CD4-positive, alpha-beta memory T cell (primary cell): ENCODE measurements at regions not wholly inside any gene's neighbourhood (a gene's known extent, or its start where the extent isn't known, plus 50 kb on each side); places are given as distances from the start of the nearest gene placed in this dataset.

Experiments
- CTCF ChIA-PET: fragments of 350-600 bp; sonication (Branson Sonifier 250); formaldehyde crosslinking; loops from one replicate; lab custom pipeline; 2021; ENCODE audit warnings: inconsistent platforms; ENCODE audit not compliant: partially characterized antibody; lab: Charles Lee
- POLR2A ChIA-PET: fragments of 350-600 bp; sonication (Branson Sonifier 250); formaldehyde crosslinking; loops from one replicate; lab custom pipeline; 2021; ENCODE audit not compliant: partially characterized antibody; lab: Charles Lee
- DNase-seq, 5 donors: peaks; one replicate each; pipeline versions ENCODE4 v3.0.0 to v3.0.0-alpha.2; 2020 to 2022; ENCODE audit warnings: mixed read lengths in 1 of 5
- H3K27ac ChIP-seq: one replicate; pipeline ENCODE4 v1.7.0; 2013; ENCODE audit warnings: low read depth, low read length
- H3K27me3 ChIP-seq: 2 replicates; pipeline ENCODE4 v1.7.0; 2013; ENCODE audit warnings: mild to moderate bottlenecking, low read length, moderate library complexity; ENCODE audit not compliant: insufficient read depth
- H3K36me3 ChIP-seq: 2 replicates; pipeline ENCODE4 v1.7.0; 2013; ENCODE audit warnings: mild to moderate bottlenecking, low read length, moderate library complexity; ENCODE audit not compliant: insufficient read depth
- H3K4me1 ChIP-seq: 2 replicates; pipeline ENCODE4 v1.7.0; 2013; ENCODE audit warnings: mild to moderate bottlenecking, low read length, moderate library complexity; ENCODE audit not compliant: insufficient read depth
- H3K4me3 ChIP-seq, 2 donors: one replicate each; pipeline ENCODE4 v1.7.0; 2013; ENCODE audit warnings: low read length in 2 of 2, mild to moderate bottlenecking in 1 of 2
- H3K9me3 ChIP-seq, 2 donors: one replicate each; pipeline ENCODE4 v1.7.0; 2013; ENCODE audit warnings: low read length in 2 of 2, control low read depth in 1 of 2; ENCODE audit not compliant: control insufficient read depth in 1 of 2
- H3K27ac Mint-ChIP-seq, 7 donors: one replicate each; pipeline ENCODE4 v1.8.0; 2020 to 2021; ENCODE audit warnings: mixed read lengths in 7 of 7, mild to moderate bottlenecking in 6 of 7, inconsistent platforms in 3 of 7, moderate library complexity in 3 of 7
- H3K27me3 Mint-ChIP-seq, 2 donors: one replicate each; pipeline ENCODE4 v1.8.0; 2020 to 2021; ENCODE audit warnings: mixed read lengths in 2 of 2
- H3K36me3 Mint-ChIP-seq, 2 donors: one replicate each; pipeline ENCODE4 v1.8.0; 2020 to 2021; ENCODE audit warnings: mixed read lengths in 2 of 2, inconsistent platforms in 1 of 2, mild to moderate bottlenecking in 1 of 2
- H3K4me1 Mint-ChIP-seq, 4 donors: one replicate each; pipeline ENCODE4 v1.8.0; 2020 to 2021; ENCODE audit warnings: mixed read lengths in 4 of 4, mild to moderate bottlenecking in 1 of 4
- H3K4me3 Mint-ChIP-seq, 8 donors: one replicate each; pipeline ENCODE4 v1.8.0; 2020 to 2021; ENCODE audit warnings: mixed read lengths in 8 of 8, mild to moderate bottlenecking in 7 of 8, moderate library complexity in 6 of 8, inconsistent platforms in 3 of 8
- H3K9me3 Mint-ChIP-seq, 8 donors: one replicate each; pipeline ENCODE4 v1.8.0; 2020 to 2021; ENCODE audit warnings: mixed read lengths in 8 of 8, mild to moderate bottlenecking in 5 of 8, inconsistent platforms in 3 of 8, moderate library complexity in 1 of 8
- intact Hi-C: fragments of 100-400 bp; cut with micrococcal nuclease; formaldehyde crosslinking; loops from one replicate; pipeline ENCODE4 v1.15.1; 2023

- H3K4me1 Mint-ChIP-seq, result no peaks in the 10 kb centered on the region
Measured at GRCh38 chr13:62682788-62683187, 1267.1 kb upstream of the PCDH20 start.

DNA sequence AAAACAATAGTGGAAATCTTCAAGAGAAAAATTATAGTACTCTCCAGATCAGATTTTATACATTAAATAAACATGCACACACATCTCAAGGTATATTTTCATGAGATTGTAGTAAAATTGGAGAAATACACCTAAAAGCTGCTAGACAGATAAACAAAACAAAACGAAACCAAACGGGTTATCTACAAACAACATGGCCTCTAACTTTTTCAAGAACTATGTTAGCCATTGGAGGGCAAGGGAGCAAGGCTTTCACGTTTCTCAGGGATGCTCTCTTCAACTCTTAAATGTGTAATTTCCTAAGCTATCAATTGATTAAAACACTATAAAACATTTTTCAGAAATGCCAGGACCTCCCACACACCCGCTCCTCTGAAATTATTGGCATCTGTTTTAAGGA lies 1262.4 kb upstream of the PCDH20 start:
- H3K4me3 ChIP-seq, result no peak overlapping the region
- no peaks in the 10 kb centered on the region for H3K4me1 ChIP-seq
- H3K36me3 ChIP-seq, result no peaks in the 10 kb centered on the region
- Mint-ChIP-seq H3K27ac (no peak overlapping the region), H3K27me3 (no peaks in the 10 kb centered on the region), H3K9me3 (peaks cover 0 to 18% (median 11%) of the 10 kb centered on the region in 8 donors), H3K4me1 (no peaks in the 10 kb centered on the region), H3K36me3 (no peaks in the 10 kb centered on the region), H3K4me3 (no peak overlapping the region)
- no peaks in the 10 kb centered on the region for H3K27me3 ChIP-seq
- peaks cover 0 to under 1% of the 10 kb centered on the region in 2 donors for H3K9me3 ChIP-seq
- DNase-seq, result no peak
- intact Hi-C loops, result no loop called here
- no peak overlapping the region for H3K27ac ChIP-seq
- POLR2A ChIA-PET, result no interaction called here
- CTCF ChIA-PET, result no interaction called here

More at GRCh38 chr13:62682788-62683187, 1267.1 kb upstream of the PCDH20 start:
- no peaks in the 10 kb centered on the region for H3K27me3 ChIP-seq
- no peaks in the 10 kb centered on the region for H3K36me3 Mint-ChIP-seq
- intact Hi-C loops, result no loop called here
- no peak overlapping the region for H3K27ac Mint-ChIP-seq
- H3K4me3 Mint-ChIP-seq, result no peak overlapping the region
- no peaks in the 10 kb centered on the region for H3K27me3 Mint-ChIP-seq
- no peaks in the 10 kb centered on the region for H3K9me3 ChIP-seq
- ChIA-PET CTCF (no interaction called here), POLR2A (no interaction called here)
- no peaks in the 10 kb centered on the region for H3K36me3 ChIP-seq
- H3K27ac ChIP-seq, result no peak overlapping the region
- peaks cover 0 to 21% (median 4%) of the 10 kb centered on the region in 8 donors for H3K9me3 Mint-ChIP-seq
- no peaks in the 10 kb centered on the region for H3K4me1 ChIP-seq
- no peak overlapping the region for H3K4me3 ChIP-seq
- DNase-seq, result no peak

- ChIA-PET CTCF (no interaction called here), POLR2A (no interaction called here)
- no peaks in the 10 kb centered on the region for H3K9me3 ChIP-seq
- Mint-ChIP-seq H3K4me1 (no peaks in the 10 kb centered on the region), H3K27ac (no peak overlapping the region), H3K4me3 (no peak overlapping the region), H3K36me3 (no peaks in the 10 kb centered on the region), H3K9me3 (peaks cover 0 to 18% (median 5%) of the 10 kb centered on the region in 8 donors), H3K27me3 (no peaks in the 10 kb centered on the region)
- intact Hi-C loops, result no loop called here
- no peak overlapping the region for H3K27ac ChIP-seq
- no peak overlapping the region for H3K4me3 ChIP-seq
- no peak for DNase-seq
- H3K36me3 ChIP-seq, result no peaks in the 10 kb centered on the region
- no peaks in the 10 kb centered on the region for H3K27me3 ChIP-seq
- H3K4me1 ChIP-seq, result no peaks in the 10 kb centered on the region
Measured at GRCh38 chr13:62663767-62664166, 1248.1 kb upstream of the PCDH20 start.

- Mint-ChIP-seq H3K4me3 (no peak overlapping the region), H3K9me3 (peaks cover 0 to 19% (median 7%) of the 10 kb centered on the region in 8 donors), H3K27ac (no peak overlapping the region), H3K27me3 (no peaks in the 10 kb centered on the region), H3K36me3 (no peaks in the 10 kb centered on the region), H3K4me1 (no peaks in the 10 kb centered on the region)
- Histone ChIP-seq H3K36me3 (no peaks in the 10 kb centered on the region), H3K4me1 (no peaks in the 10 kb centered on the region), H3K27ac (no peak overlapping the region), H3K4me3 (no peak overlapping the region), H3K27me3 (no peaks in the 10 kb centered on the region), H3K9me3 (no peaks in the 10 kb centered on the region)
- ChIA-PET POLR2A (no interaction called here), CTCF (no interaction called here)
- DNase-seq, result no peak
- intact Hi-C loops, result no loop called here
Measured at GRCh38 chr13:62659365-62659764, 1243.7 kb upstream of the PCDH20 start.

GRCh38 chr13:62653371-62653770 lies 1237.7 kb upstream of the PCDH20 start:
- no peaks in the 10 kb centered on the region for H3K36me3 Mint-ChIP-seq

DNA sequence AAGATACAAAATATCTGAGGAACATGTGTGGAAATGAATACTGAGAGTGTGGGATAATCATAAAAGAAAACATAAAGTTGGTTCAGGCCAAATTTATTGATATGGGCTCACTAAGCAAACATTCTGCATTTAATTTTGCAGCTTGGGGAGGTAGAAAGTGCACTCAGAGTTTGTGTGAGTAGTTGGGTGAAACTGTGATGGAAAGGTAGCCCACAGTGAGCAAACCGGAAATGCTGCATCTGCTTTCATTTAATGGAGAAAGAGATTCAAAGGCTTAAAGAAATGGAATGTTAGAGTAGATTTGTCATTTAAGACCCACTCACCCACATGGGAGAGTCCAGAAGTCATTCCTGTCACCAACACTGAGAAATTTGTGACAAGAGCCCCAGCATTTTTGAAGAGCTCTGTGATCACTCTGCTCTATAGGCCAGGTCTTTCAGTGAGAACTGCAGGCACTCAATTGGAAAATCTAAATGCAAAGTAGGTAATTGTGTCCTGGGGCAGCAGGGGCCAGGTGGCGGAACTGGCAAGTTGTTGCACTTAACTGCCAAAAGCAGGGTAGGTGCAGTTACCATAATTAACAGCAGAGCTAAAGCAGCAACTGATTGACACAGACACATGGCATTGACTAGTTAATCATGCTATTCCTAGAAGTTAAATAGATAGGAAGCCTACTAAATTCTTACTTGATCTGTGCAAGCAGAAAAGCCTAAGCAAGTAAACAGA lies 1228.3 kb upstream of the PCDH20 start:
- Histone ChIP-seq H3K9me3 (no peaks in the 10 kb centered on the region), H3K27me3 (no peaks in the 10 kb centered on the region), H3K4me3 (no peak overlapping the region), H3K4me1 (no peaks in the 10 kb centered on the region), H3K36me3 (no peaks in the 10 kb centered on the region), H3K27ac (no peak overlapping the region)
- intact Hi-C loops, result no loop called here
- Mint-ChIP-seq H3K4me1 (no peaks in the 10 kb centered on the region), H3K27me3 (no peaks in the 10 kb centered on the region), H3K27ac (no peak overlapping the region), H3K9me3 (peaks cover 0 to 18% (median 8%) of the 10 kb centered on the region in 8 donors), H3K4me3 (no peak overlapping the region), H3K36me3 (no peaks in the 10 kb centered on the region)
- ChIA-PET POLR2A (no interaction called here), CTCF (no interaction called here)
- no peak for DNase-seq

More at GRCh38 chr13:62653371-62653770, 1237.7 kb upstream of the PCDH20 start:
- Mint-ChIP-seq H3K4me1 (no peaks in the 10 kb centered on the region), H3K27me3 (no peaks in the 10 kb centered on the region), H3K4me3 (no peak overlapping the region), H3K9me3 (peaks cover 0 to 15% (median 6%) of the 10 kb centered on the region in 8 donors), H3K27ac (no peak overlapping the region)
- POLR2A ChIA-PET, result no interaction called here
- Histone ChIP-seq H3K4me3 (no peak overlapping the region), H3K9me3 (no peaks in the 10 kb centered on the region), H3K27ac (no peak overlapping the region), H3K36me3 (no peaks in the 10 kb centered on the region), H3K27me3 (no peaks in the 10 kb centered on the region), H3K4me1 (no peaks in the 10 kb centered on the region)
- no peak for DNase-seq
- intact Hi-C loops, result no loop called here
- CTCF ChIA-PET, result no interaction called here

GRCh38 chr13:62643007-62643483 lies 1227.4 kb upstream of the PCDH20 start:
- peaks cover 0 to 18% (median 8%) of the 10 kb centered on the region in 8 donors for H3K9me3 Mint-ChIP-seq
- H3K4me3 Mint-ChIP-seq, result peak overlapping the region in 1 of 8 donors; percentile 16
- POLR2A ChIA-PET, result no interaction called here
- H3K4me1 Mint-ChIP-seq, result no peaks in the 10 kb centered on the region
- no peaks in the 10 kb centered on the region for H3K27me3 Mint-ChIP-seq
- Histone ChIP-seq H3K27ac (no peak overlapping the region), H3K4me3 (no peak overlapping the region), H3K9me3 (no peaks in the 10 kb centered on the region), H3K27me3 (no peaks in the 10 kb centered on the region), H3K36me3 (no peaks in the 10 kb centered on the region), H3K4me1 (no peaks in the 10 kb centered on the region)
- no peaks in the 10 kb centered on the region for H3K36me3 Mint-ChIP-seq
- no peak overlapping the region for H3K27ac Mint-ChIP-seq
- CTCF ChIA-PET, result no interaction called here
- no peak for DNase-seq
- intact Hi-C loops, result no loop called here
